Lower leg skin (tissue), 4 donors: ENCODE measurements at regions not wholly inside any gene's neighbourhood (a gene's known extent, or its start where the extent isn't known, plus 50 kb on each side); places are given as distances from the start of the nearest gene placed in this dataset.

Source experiments
- DNase-seq, 2 donors: peaks; one replicate each; pipeline ENCODE4 v3.0.0-alpha.2; 2019; ENCODE audit warnings: low spot score in 2 of 2
- H3K4me3 ChIP-seq: fragments of 200-600 bp; sonication (generic); 2 replicates; pipeline ENCODE4 v1.5.1; 2017; ENCODE audit warnings: mild to moderate bottlenecking, low read depth; ENCODE audit not compliant: poor library complexity, severe bottlenecking
- POLR2A ChIP-seq, 2 donors: fragments of 450-650 bp; IDR thresholded peaks; one replicate each; pipeline ENCODE4 v1.6.1; 2016 to 2017; ENCODE audit warnings: antibody characterized with exemption in 2 of 2, mild to moderate bottlenecking in 1 of 2, moderate library complexity in 1 of 2
- WGBS, 2 donors: methylation state at CpG; one replicate each; pipeline ENCODE4 v1.1.5; 2018; 5-methylcytosine and 5-hydroxymethylcytosine counted together
- intact Hi-C: fragments of 100-400 bp; cut with DNase I; formaldehyde crosslinking; loops from one replicate; pipeline ENCODE4 v1.15.0; 2023; ENCODE audit warnings: low total_unique reads
- TF ChIP-seq, protein P1 (sequence below), 3 donors: fragments of 450-650 bp; IDR thresholded peaks; one replicate each; pipeline ENCODE4 v1.5.1; 2016; ENCODE audit warnings: antibody characterized with exemption in 3 of 3, mild to moderate bottlenecking in 3 of 3, moderate library complexity in 2 of 3

DNA sequence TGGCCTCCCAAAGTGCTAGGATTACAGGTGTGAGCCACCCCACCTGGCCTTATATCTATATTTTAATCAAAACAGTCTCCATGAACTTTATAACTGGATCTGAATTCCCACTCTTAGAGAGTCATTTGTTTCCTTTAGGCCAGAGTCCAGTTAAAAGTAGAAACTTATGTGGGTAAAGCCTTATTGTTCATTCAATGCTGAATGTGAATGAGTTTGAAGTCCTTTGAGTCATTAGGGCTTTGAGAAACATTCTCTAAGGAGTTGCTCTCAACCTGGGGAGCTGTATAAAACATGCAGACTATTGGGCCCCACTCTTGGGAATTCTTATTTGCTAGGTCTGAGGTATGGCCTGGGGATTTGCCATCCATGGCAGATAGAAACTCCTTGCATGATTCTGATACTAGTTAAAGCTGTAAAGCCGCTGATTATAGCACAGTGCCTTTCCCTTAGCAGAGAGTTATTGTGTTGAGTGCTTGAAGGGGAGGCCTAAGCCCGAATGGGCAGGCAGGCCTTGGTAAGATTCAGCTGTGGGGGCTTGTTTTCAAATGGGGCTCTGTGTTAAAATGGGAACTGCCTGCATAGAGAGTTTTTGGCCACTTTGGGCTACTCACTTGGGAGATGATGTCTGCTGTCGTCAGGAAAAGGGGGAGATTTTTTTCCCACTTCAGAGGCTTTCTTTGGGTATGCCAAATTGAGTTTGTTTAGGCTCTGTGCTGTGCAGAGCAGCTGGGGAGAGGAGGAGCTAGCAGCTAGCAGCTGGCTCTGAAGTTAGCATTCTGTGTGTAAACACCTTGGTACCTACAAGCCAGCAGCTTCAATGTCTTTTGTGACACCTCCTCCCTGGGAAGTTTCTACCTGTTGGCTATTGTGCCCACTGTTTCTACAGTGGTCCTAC is 117.5 kb downstream of the DACT1 start:
- DNase-seq: no peak
- no peak for TF ChIP-seq POLR2A (IDR thresholded peaks at IDR 0.05)
- TF ChIP-seq, protein P1, sequence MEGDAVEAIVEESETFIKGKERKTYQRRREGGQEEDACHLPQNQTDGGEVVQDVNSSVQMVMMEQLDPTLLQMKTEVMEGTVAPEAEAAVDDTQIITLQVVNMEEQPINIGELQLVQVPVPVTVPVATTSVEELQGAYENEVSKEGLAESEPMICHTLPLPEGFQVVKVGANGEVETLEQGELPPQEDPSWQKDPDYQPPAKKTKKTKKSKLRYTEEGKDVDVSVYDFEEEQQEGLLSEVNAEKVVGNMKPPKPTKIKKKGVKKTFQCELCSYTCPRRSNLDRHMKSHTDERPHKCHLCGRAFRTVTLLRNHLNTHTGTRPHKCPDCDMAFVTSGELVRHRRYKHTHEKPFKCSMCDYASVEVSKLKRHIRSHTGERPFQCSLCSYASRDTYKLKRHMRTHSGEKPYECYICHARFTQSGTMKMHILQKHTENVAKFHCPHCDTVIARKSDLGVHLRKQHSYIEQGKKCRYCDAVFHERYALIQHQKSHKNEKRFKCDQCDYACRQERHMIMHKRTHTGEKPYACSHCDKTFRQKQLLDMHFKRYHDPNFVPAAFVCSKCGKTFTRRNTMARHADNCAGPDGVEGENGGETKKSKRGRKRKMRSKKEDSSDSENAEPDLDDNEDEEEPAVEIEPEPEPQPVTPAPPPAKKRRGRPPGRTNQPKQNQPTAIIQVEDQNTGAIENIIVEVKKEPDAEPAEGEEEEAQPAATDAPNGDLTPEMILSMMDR (IDR thresholded peaks at IDR 0.05): no peak
- H3K4me3 ChIP-seq: no peak overlapping the region
- 66 to 73% methylated on average over 3 of the region's 3 CpGs for WGBS, 2 donors
- intact Hi-C loops: no loop called here

DNA sequence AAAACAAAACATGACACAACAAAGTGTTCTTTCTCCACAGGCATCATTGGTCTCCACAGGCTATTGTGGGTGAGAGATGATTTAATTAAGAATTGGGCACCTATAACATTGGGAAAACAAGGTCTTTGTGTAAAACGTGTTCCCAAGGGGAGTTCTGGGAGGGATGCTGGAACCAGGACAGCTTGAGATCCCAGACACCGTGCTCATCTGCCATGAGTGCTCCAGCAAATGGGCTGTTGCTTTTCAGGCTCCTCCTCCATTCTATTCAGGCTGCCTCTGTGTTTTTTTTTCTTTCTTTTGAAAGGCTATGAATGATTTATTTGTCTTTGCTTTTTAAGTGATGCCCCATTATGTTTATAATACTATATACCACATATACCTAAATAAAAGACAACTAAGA is 122.4 kb downstream of the DACT1 start:
- TF ChIP-seq, protein P1 (IDR thresholded peaks at IDR 0.05): no peak
- no peak for TF ChIP-seq POLR2A (IDR thresholded peaks at IDR 0.05)
- DNase-seq: no peak
- intact Hi-C loops: no loop called here
- no peak overlapping the region for H3K4me3 ChIP-seq
- 39 to 45% methylated on average over 2 of the region's 2 CpGs for WGBS, 2 donors

DNA sequence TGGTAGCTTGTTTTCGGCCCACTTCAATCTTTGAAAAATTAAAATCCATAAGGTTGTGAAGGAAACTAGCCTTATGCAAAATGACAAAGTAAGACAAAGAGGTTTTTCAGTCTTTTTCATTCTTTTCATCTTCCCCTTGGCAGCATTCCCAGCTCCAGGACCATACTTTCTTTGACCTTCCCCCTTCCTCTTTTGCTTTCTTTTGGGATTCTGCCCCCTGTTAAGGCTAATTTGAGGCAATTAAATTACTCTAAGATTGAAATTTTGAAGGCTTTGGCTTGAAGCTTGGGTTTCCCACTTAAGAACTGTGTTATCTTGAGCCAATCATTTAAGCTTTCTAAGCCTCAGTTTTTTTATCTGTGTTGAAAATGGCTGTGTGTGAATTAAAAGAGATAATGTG is 124.9 kb downstream of the DACT1 start:
- WGBS, 2 donors: 92% methylated on average over 1 of the region's 1 CpG
- intact Hi-C loops: no loop called here
- no peak for DNase-seq
- TF ChIP-seq, protein P1 (IDR thresholded peaks at IDR 0.05): no peak
- TF ChIP-seq POLR2A (IDR thresholded peaks at IDR 0.05): no peak
- no peak overlapping the region for H3K4me3 ChIP-seq

- DNase-seq: no peak
- WGBS, 2 donors: 78 to 83% methylated on average over 4 of the region's 4 CpGs
- H3K4me3 ChIP-seq: no peak overlapping the region
- TF ChIP-seq, protein P1 (IDR thresholded peaks at IDR 0.05): no peak
- TF ChIP-seq POLR2A (IDR thresholded peaks at IDR 0.05): no peak
- intact Hi-C loops: no loop called here
These were observed 125.4 kb downstream of the DACT1 start for GRCh38 chr14:58763210-58763609.

- no peak for TF ChIP-seq POLR2A (IDR thresholded peaks at IDR 0.05)
- TF ChIP-seq, protein P1 (IDR thresholded peaks at IDR 0.05): no peak
- 82 to 85% methylated on average over 12 of the region's 12 CpGs for WGBS, 2 donors
- intact Hi-C loops: no loop called here
- no peak overlapping the region for H3K4me3 ChIP-seq
- no peak for DNase-seq
These were observed 127.7 kb downstream of the DACT1 start for GRCh38 chr14:58765418-58765831.
